IMR-90 (cell line): ENCODE measurements at regions not wholly inside any gene's neighbourhood (a gene's known extent, or its start where the extent isn't known, plus 50 kb on each side); places are given as distances from the start of the nearest gene placed in this dataset.

Source experiments
- BHLHE40 ChIP-seq: fragments of 150-350 bp; IDR thresholded peaks from 2 replicates; pipeline ENCODE4 v1.6.1; 2016; ENCODE audit warnings: mild to moderate bottlenecking, low read depth, low read length
- CHD1 ChIP-seq: IDR thresholded peaks from 2 replicates; pipeline ENCODE4 v1.6.1; 2012; ENCODE audit warnings: low read depth, low read length, improper control_type of control experiment
- CTCF ChIP-seq: conservative IDR thresholded peaks from 2 replicates; pipeline ENCODE4 v1.5.1; 2012; ENCODE audit warnings: mild to moderate bottlenecking, low read depth, low read length, improper control_type of control experiment
- FOS ChIP-seq: fragments of 150-350 bp; IDR thresholded peaks from 2 replicates; pipeline ENCODE4 v1.6.1; 2016; ENCODE audit warnings: low read depth, low read length
- MXI1 ChIP-seq: IDR thresholded peaks from 2 replicates; pipeline ENCODE4 v1.6.1; 2012; ENCODE audit warnings: low read depth, mild to moderate bottlenecking, low read length, moderate library complexity, borderline replicate concordance
- POLR2A ChIP-seq: IDR thresholded peaks from 2 replicates; pipeline ENCODE4 v1.6.1; 2012; ENCODE audit warnings: mild to moderate bottlenecking, low read depth, low read length

DNA sequence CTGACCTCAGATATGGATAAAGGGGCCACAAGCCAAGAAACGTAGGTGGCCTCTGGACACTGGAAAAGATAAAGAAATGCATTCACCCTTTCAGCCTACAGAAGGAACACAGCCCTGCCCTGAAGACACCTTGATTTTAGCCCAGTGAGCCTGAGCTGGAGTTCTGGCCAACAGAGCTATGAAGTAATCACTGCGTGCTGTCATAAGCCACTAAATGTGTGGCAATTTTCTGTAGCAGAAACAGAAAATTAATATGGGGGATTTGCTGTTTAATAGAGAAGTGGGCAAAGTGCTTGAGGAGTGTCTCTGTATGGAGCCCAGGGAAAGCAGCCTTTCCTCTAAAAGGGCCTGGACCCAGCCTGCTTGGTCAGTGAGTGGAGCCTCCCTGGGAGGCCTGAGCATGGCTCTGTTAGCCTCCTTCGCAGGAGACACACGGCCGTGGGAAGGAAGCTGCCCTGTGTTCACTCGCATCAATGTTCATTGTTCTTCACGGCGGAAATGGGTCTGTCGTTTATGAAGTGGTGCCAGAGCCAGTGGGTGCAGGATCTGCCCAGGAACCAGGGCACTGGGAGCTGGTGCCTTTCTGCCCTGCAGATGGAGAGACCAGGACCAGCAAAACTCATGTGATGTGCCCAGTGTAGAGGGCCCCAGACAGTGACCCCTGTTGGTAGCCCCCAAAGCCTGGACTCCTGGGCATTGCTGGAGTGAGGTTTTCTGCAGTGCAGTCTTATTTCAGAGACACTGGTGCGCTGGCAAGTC, 268.9 kb downstream of the NDUFA10 start:
- no peak for TF ChIP-seq CTCF
- no peak for TF ChIP-seq CHD1
- TF ChIP-seq POLR2A: no peak
- no peak for TF ChIP-seq FOS
- TF ChIP-seq BHLHE40: no peak
- no peak for TF ChIP-seq MXI1
